ENCODE measurements at regions not wholly inside any gene's neighbourhood (a gene's known extent, or its start where the extent isn't known, plus 50 kb on each side); places are given as distances from the start of the nearest gene placed in this dataset.
A peak's percentile ranks its signal among the peaks of the same experiment; 100 is the strongest.
"Not testable (repeated sequence)": the region's sequence is repeated elsewhere in the genome, so short reads cannot be mapped to it uniquely, and the experiment has no call there.

- peak; percentile 8 for DNase-seq (ENCODE audit: low spot score)
Measured at GRCh38 chr6:26957399-26958127, 289.9 kb upstream of the PRSS16 start.

- DNase-seq (ENCODE audit: low spot score), result not testable (repeated sequence)
Measured at GRCh38 chr6:26961236-26961635, 286.3 kb upstream of the PRSS16 start.

GRCh38 chr6:27002447-27002846 lies 245.1 kb upstream of the PRSS16 start:
- DNase-seq (ENCODE audit: low spot score), result no peak

GRCh38 chr6:27007020-27007419 lies 240.5 kb upstream of the PRSS16 start:
- DNase-seq (ENCODE audit: low spot score), result no peak

- DNase-seq (ENCODE audit: low spot score), result not testable (repeated sequence)
Measured at GRCh38 chr6:27008613-27009012, 238.9 kb upstream of the PRSS16 start.

- not testable (repeated sequence) for DNase-seq (ENCODE audit: low spot score)
Measured at GRCh38 chr6:27014053-27014452, 233.4 kb upstream of the PRSS16 start.

GRCh38 chr6:27016689-27017088 lies 230.8 kb upstream of the PRSS16 start:
- no peak for DNase-seq (ENCODE audit: low spot score)

GRCh38 chr6:27018401-27018800 lies 229.1 kb upstream of the PRSS16 start:
- not testable (repeated sequence) for DNase-seq (ENCODE audit: low spot score)

- peak; percentile 88 for DNase-seq (ENCODE audit: low spot score)
Measured at GRCh38 chr6:27019651-27020552, 227.6 kb upstream of the PRSS16 start.

GRCh38 chr6:27020553-27020880 lies 227.0 kb upstream of the PRSS16 start:
- no peak for DNase-seq (ENCODE audit: low spot score)

- DNase-seq (ENCODE audit: low spot score), result no peak
Measured at GRCh38 chr6:27023664-27024063, 223.8 kb upstream of the PRSS16 start.

GRCh38 chr6:27025351-27025750 lies 222.2 kb upstream of the PRSS16 start:
- no peak for DNase-seq (ENCODE audit: low spot score)

GRCh38 chr6:27026361-27026760 lies 221.1 kb upstream of the PRSS16 start:
- DNase-seq (ENCODE audit: low spot score), result no peak

GRCh38 chr6:27031302-27031701 lies 216.2 kb upstream of the PRSS16 start:
- no peak for DNase-seq (ENCODE audit: low spot score)

GRCh38 chr6:27038498-27038897 lies 209.0 kb upstream of the PRSS16 start:
- no peak for DNase-seq (ENCODE audit: low spot score)

- DNase-seq (ENCODE audit: low spot score), result no peak
Measured at GRCh38 chr6:27040244-27041042, 207.1 kb upstream of the PRSS16 start.

- DNase-seq (ENCODE audit: low spot score), result no peak
Measured at GRCh38 chr6:27043244-27043643, 204.3 kb upstream of the PRSS16 start.

- not testable (repeated sequence) for DNase-seq (ENCODE audit: low spot score)
Measured at GRCh38 chr6:27045131-27045530, 202.4 kb upstream of the PRSS16 start.

GRCh38 chr6:27047725-27048124 lies 199.8 kb upstream of the PRSS16 start:
- not testable (repeated sequence) for DNase-seq (ENCODE audit: low spot score)

GRCh38 chr6:27049863-27050781 lies 197.4 kb upstream of the PRSS16 start:
- DNase-seq (ENCODE audit: low spot score), result no peak

- not testable (repeated sequence) for DNase-seq (ENCODE audit: low spot score)
Measured at GRCh38 chr6:27052082-27052730, 195.3 kb upstream of the PRSS16 start.
